HEK293 (cell line): ENCODE measurements at regions not wholly inside any gene's neighbourhood (a gene's known extent, or its start where the extent isn't known, plus 50 kb on each side); places are given as distances from the start of the nearest gene placed in this dataset.

Source experiments
- BCL6B ChIP-seq: fragments of 450-650 bp; formaldehyde crosslinking; IDR thresholded peaks from 2 replicates; pipeline ENCODE4 v1.5.1; 2017; ENCODE audit warnings: missing biosample characterization, missing genetic modification characterization
- MYNN ChIP-seq: fragments of 450-650 bp; formaldehyde crosslinking; IDR thresholded peaks from 2 replicates; pipeline ENCODE4 v1.5.1; 2016; ENCODE audit warnings: missing biosample characterization, missing genetic modification characterization, borderline replicate concordance
- REST ChIP-seq: fragments of 450-650 bp; formaldehyde crosslinking; IDR thresholded peaks from 2 replicates; pipeline ENCODE4 v1.5.1; 2016; ENCODE audit warnings: missing biosample characterization, missing genetic modification characterization
- YY1 ChIP-seq: fragments of 450-650 bp; formaldehyde crosslinking; IDR thresholded peaks from 2 replicates; pipeline ENCODE4 v1.5.1; 2018; ENCODE audit warnings: missing biosample characterization, missing genetic modification characterization
- ZBTB17 ChIP-seq: fragments of 450-650 bp; formaldehyde crosslinking; IDR thresholded peaks from 2 replicates; pipeline ENCODE4 v1.5.1; 2016; ENCODE audit warnings: missing biosample characterization, missing genetic modification characterization
- ZBTB48 ChIP-seq: fragments of 450-650 bp; formaldehyde crosslinking; IDR thresholded peaks from 2 replicates; pipeline ENCODE4 v1.5.1; 2016; ENCODE audit warnings: missing biosample characterization, missing genetic modification characterization
- ZBTB8A ChIP-seq: fragments of 450-650 bp; formaldehyde crosslinking; IDR thresholded peaks from 2 replicates; pipeline ENCODE4 v1.5.1; 2016; ENCODE audit warnings: missing biosample characterization, missing genetic modification characterization
- ZNF324 ChIP-seq: fragments of 450-650 bp; formaldehyde crosslinking; IDR thresholded peaks from 2 replicates; pipeline ENCODE4 v1.5.1; 2016; ENCODE audit warnings: missing biosample characterization, missing genetic modification characterization
- ZNF423 ChIP-seq: fragments of 450-650 bp; formaldehyde crosslinking; IDR thresholded peaks from 2 replicates; pipeline ENCODE4 v1.5.1; 2016; ENCODE audit warnings: missing biosample characterization, missing genetic modification characterization
- ZNF785 ChIP-seq: fragments of 450-650 bp; formaldehyde crosslinking; IDR thresholded peaks from 2 replicates; pipeline ENCODE4 v1.5.1; 2016; ENCODE audit warnings: missing biosample characterization, missing genetic modification characterization
- TF ChIP-seq, protein P1 (sequence below): fragments of 450-650 bp; formaldehyde crosslinking; IDR thresholded peaks from 2 replicates; pipeline ENCODE4 v1.5.1; 2016; ENCODE audit warnings: missing biosample characterization, missing genetic modification characterization

DNA sequence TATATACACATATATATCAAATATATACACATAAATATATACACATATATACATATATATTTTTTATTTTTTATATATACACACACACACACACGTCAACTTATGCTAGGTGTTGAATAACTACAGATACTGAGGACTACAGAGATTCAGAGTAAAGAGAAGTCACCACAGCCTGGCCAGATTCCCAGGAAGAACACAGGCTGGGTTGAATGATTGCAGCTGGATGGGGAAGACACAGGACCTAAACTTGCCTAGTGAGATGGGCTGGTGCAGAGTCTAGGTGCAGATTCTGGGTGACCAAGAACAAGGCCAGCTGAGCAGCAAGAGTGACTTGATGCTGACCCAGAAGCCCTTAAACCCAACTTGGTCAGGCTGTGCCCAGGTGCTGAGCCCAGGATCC, 241.3 kb downstream of the KCTD12 start:
- no peak for TF ChIP-seq MYNN (tag by site-specific recombination)
- no peak for TF ChIP-seq YY1 (tag by site-specific recombination)
- TF ChIP-seq ZNF785 (tag by site-specific recombination) = no peak
- TF ChIP-seq ZBTB48 (tag by site-specific recombination) = no peak
- TF ChIP-seq REST = no peak
- TF ChIP-seq, protein P1, sequence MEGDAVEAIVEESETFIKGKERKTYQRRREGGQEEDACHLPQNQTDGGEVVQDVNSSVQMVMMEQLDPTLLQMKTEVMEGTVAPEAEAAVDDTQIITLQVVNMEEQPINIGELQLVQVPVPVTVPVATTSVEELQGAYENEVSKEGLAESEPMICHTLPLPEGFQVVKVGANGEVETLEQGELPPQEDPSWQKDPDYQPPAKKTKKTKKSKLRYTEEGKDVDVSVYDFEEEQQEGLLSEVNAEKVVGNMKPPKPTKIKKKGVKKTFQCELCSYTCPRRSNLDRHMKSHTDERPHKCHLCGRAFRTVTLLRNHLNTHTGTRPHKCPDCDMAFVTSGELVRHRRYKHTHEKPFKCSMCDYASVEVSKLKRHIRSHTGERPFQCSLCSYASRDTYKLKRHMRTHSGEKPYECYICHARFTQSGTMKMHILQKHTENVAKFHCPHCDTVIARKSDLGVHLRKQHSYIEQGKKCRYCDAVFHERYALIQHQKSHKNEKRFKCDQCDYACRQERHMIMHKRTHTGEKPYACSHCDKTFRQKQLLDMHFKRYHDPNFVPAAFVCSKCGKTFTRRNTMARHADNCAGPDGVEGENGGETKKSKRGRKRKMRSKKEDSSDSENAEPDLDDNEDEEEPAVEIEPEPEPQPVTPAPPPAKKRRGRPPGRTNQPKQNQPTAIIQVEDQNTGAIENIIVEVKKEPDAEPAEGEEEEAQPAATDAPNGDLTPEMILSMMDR = no peak
- TF ChIP-seq BCL6B (tag by site-specific recombination) = no peak
- no peak for TF ChIP-seq ZBTB8A (tag by site-specific recombination)
- no peak for TF ChIP-seq ZNF423
- TF ChIP-seq ZBTB17 = no peak
- no peak for TF ChIP-seq ZNF324
